Breast epithelium (tissue), 3 donors: ENCODE measurements at regions not wholly inside any gene's neighbourhood (a gene's known extent, or its start where the extent isn't known, plus 50 kb on each side); places are given as distances from the start of the nearest gene placed in this dataset.

Experiments
- CTCF ChIP-seq, 3 donors: fragments of 450-650 bp; IDR thresholded peaks; one replicate each; pipeline ENCODE4 v1.5.1; 2016 to 2017; ENCODE audit warnings: antibody characterized with exemption in 3 of 3, mild to moderate bottlenecking in 3 of 3, moderate library complexity in 3 of 3
- POLR2AphosphoS5 ChIP-seq, 3 donors: sonication (generic); formaldehyde crosslinking; IDR thresholded peaks; one replicate each; pipeline ENCODE4 v1.6.1; 2017; ENCODE audit warnings: antibody characterized with exemption in 3 of 3

GRCh38 chr2:12935222-12935621 lies 218.5 kb downstream of the TRIB2 start:
- TF ChIP-seq CTCF (IDR thresholded peaks at IDR 0.05) (no peak), POLR2AphosphoS5 (IDR thresholded peaks at IDR 0.05) (no peak)
